NCI-H1105 (cell line): ENCODE measurements at regions not wholly inside any gene's neighbourhood (a gene's known extent, or its start where the extent isn't known, plus 50 kb on each side); places are given as distances from the start of the nearest gene placed in this dataset.

Experiments
- DNase-seq: peaks from one replicate; lab custom pipeline; 2025; lab: John Stamatoyannopoulos, UW

- DNase-seq: no peak
Measured at GRCh38 chr4:152021788-152022438, 261.1 kb upstream of the GATB start.

GRCh38 chr4:152020073-152020472 lies 259.3 kb upstream of the GATB start:
- no peak for DNase-seq

- no peak for DNase-seq
Measured at GRCh38 chr4:152016303-152016620, 255.5 kb upstream of the GATB start.

GRCh38 chr4:152015597-152016302 lies 254.9 kb upstream of the GATB start:
- DNase-seq: no peak

- no peak for DNase-seq
Measured at GRCh38 chr4:152014280-152014679, 253.5 kb upstream of the GATB start.

- DNase-seq: no peak
Measured at GRCh38 chr4:152011469-152011868, 250.7 kb upstream of the GATB start.

GRCh38 chr4:152010710-152011079 lies 249.9 kb upstream of the GATB start:
- DNase-seq: no peak

GRCh38 chr4:152009983-152010709 lies 249.3 kb upstream of the GATB start:
- DNase-seq: no peak

- no peak for DNase-seq
Measured at GRCh38 chr4:152009031-152009670, 248.3 kb upstream of the GATB start.

- DNase-seq: no peak
Measured at GRCh38 chr4:152007111-152007510, 246.3 kb upstream of the GATB start.

GRCh38 chr4:152004801-152005200 lies 244.0 kb upstream of the GATB start:
- DNase-seq: no peak

GRCh38 chr4:152000518-152000917 lies 239.7 kb upstream of the GATB start:
- no peak for DNase-seq

GRCh38 chr4:151998723-151999122 lies 237.9 kb upstream of the GATB start:
- DNase-seq: no peak

- DNase-seq: no peak
Measured at GRCh38 chr4:151997461-151997860, 236.7 kb upstream of the GATB start.

GRCh38 chr4:151994429-151994828 lies 233.6 kb upstream of the GATB start:
- DNase-seq: no peak

GRCh38 chr4:151993521-151993920 lies 232.7 kb upstream of the GATB start:
- DNase-seq: no peak

- DNase-seq: no peak
Measured at GRCh38 chr4:151992332-151993154, 231.7 kb upstream of the GATB start.

GRCh38 chr4:151991884-151992167 lies 231.0 kb upstream of the GATB start:
- DNase-seq: no peak

GRCh38 chr4:151991001-151991883 lies 230.4 kb upstream of the GATB start:
- DNase-seq: no peak

- no peak for DNase-seq
Measured at GRCh38 chr4:151990201-151990600, 229.4 kb upstream of the GATB start.

GRCh38 chr4:151988591-151988990 lies 227.8 kb upstream of the GATB start:
- no peak for DNase-seq
